Astrocyte (in vitro differentiated cells and primary cell): ENCODE measurements at regions not wholly inside any gene's neighbourhood (a gene's known extent, or its start where the extent isn't known, plus 50 kb on each side); places are given as distances from the start of the nearest gene placed in this dataset.

Experiments used
- EZH2 ChIP-seq: IDR thresholded peaks from 2 replicates; pipeline ENCODE4 v1.6.1; 2012; ENCODE audit warnings: mild to moderate bottlenecking, low read length, inconsistent platforms; ENCODE audit not compliant: insufficient read depth
- TF ChIP-seq, protein P1 (sequence below): IDR thresholded peaks from 2 replicates; pipeline ENCODE4 v1.5.1; 2011; ENCODE audit warnings: low read depth, mild to moderate bottlenecking, inconsistent platforms, low read length, moderate library complexity; ENCODE audit not compliant: insufficient read depth

DNA sequence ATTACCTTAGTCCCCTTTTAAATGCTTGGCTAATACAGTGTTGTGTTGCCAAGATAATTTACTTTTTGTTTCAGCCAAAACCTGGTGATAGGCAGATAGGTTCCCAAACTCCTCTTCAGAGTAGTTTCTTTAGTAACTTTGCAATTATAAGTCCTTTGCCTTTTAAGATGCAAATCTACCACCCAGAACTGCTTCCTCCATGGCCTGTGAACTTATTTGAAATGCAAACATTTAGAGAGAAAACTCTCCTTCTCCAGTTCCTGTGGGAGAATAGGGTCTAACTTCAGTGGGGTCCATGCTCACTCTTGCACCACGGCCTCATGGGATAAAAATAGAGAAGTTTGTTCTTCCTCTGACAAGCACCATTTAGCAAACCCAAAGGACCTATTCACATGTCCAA lies 1955.4 kb upstream of the CDH6 start:
- TF ChIP-seq, protein P1, sequence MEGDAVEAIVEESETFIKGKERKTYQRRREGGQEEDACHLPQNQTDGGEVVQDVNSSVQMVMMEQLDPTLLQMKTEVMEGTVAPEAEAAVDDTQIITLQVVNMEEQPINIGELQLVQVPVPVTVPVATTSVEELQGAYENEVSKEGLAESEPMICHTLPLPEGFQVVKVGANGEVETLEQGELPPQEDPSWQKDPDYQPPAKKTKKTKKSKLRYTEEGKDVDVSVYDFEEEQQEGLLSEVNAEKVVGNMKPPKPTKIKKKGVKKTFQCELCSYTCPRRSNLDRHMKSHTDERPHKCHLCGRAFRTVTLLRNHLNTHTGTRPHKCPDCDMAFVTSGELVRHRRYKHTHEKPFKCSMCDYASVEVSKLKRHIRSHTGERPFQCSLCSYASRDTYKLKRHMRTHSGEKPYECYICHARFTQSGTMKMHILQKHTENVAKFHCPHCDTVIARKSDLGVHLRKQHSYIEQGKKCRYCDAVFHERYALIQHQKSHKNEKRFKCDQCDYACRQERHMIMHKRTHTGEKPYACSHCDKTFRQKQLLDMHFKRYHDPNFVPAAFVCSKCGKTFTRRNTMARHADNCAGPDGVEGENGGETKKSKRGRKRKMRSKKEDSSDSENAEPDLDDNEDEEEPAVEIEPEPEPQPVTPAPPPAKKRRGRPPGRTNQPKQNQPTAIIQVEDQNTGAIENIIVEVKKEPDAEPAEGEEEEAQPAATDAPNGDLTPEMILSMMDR: no peak
- no peak for TF ChIP-seq EZH2
